Vagina (tissue), 2 donors: ENCODE measurements at regions not wholly inside any gene's neighbourhood (a gene's known extent, or its start where the extent isn't known, plus 50 kb on each side); places are given as distances from the start of the nearest gene placed in this dataset.

Experiments used
- DNase-seq, 2 donors: peaks; one replicate each; pipeline ENCODE4 v3.0.0-alpha.2; 2017; ENCODE audit errors: extremely low spot score in 2 of 2
- H3K27ac ChIP-seq: fragments of 200-600 bp; sonication (generic); one replicate; pipeline ENCODE4 v1.5.1; 2019
- H3K27me3 ChIP-seq: fragments of 200-600 bp; sonication (generic); one replicate; pipeline ENCODE4 v1.5.1; 2019
- H3K36me3 ChIP-seq, 2 donors: fragments of 200-600 bp; sonication (generic); one replicate each; pipeline ENCODE4 v1.5.1; 2017 to 2019
- H3K4me1 ChIP-seq: fragments of 200-600 bp; sonication (generic); one replicate; pipeline ENCODE4 v1.5.1; 2019
- H3K4me3 ChIP-seq, 2 donors: fragments of 200-600 bp; sonication (generic); 1 replicate in 1 of 2; 2 replicates in 1 of 2; pipeline ENCODE4 v1.5.1; 2016 to 2019
- H3K9me3 ChIP-seq: fragments of 200-600 bp; sonication (generic); one replicate; pipeline ENCODE4 v1.5.1; 2019
- CTCF ChIP-seq, 3 experiments: fragments of 450-650 bp in 2 of 3; fragments of 200-600 bp in 1 of 3; sonication (generic) in 1 of 3; IDR thresholded peaks; one replicate each; pipeline ENCODE4 v1.5.1; 2017 to 2019; ENCODE audit warnings: antibody characterized with exemption in 3 of 3, mild to moderate bottlenecking in 2 of 3, moderate library complexity in 2 of 3
- POLR2A ChIP-seq, 2 donors: fragments of 450-650 bp; IDR thresholded peaks; one replicate each; pipeline ENCODE4 v1.6.1; 2017; ENCODE audit warnings: antibody characterized with exemption in 2 of 2, mild to moderate bottlenecking in 2 of 2, moderate library complexity in 2 of 2
- POLR2AphosphoS5 ChIP-seq, 2 donors: sonication (generic); formaldehyde crosslinking; IDR thresholded peaks; one replicate each; pipeline ENCODE4 v1.9.0; 2017; ENCODE audit warnings: antibody characterized with exemption in 2 of 2, mild to moderate bottlenecking in 2 of 2, low read depth in 1 of 2; ENCODE audit not compliant: insufficient read depth in 1 of 2
- intact Hi-C: fragments of 100-400 bp; cut with DNase I; formaldehyde crosslinking; loops from one replicate; pipeline ENCODE4 v1.15.1; 2023

DNA sequence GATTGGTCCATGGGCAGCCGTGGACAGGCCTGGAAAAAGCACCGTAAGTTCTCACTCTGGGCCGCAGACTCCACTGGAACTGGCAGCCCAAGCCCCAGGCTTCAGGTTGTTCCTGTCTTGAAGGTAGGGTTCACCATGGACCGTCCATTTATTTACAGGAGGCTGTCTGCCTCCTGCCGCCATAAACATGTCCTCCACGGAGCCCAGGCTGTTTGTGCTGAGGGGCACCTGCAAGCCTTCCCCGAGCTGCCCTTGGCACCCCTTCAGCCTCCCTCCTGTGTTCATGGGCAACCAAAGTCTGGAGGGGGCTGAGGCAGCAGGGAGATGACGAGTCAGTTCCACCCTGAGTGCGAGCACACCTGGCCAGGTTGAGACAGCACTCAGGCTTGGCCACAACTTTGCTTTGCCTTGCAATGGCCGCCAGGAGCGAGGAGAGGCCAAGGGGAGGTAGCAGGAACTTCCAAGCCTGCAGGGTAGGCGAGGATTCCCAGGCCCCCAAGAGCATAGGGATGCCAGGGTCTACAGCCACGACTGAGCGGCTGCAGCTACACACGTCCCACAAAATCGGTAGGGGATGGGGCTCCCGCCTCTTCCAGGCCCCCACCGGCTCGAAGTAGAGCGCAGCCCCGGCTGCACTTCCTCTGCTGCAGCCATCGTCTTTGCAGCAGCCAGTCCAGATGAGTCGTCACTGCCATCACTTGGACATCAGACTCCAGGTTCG is 1625.6 kb upstream of the ACO1 start:
- Histone ChIP-seq H3K9me3 (no peaks in the 10 kb centered on the region), H3K27me3 (no peaks in the 10 kb centered on the region), H3K4me1 (no peaks in the 10 kb centered on the region), H3K27ac (no peak overlapping the region), H3K4me3 (no peak overlapping the region), H3K36me3 (no peaks in the 10 kb centered on the region)
- no peak for DNase-seq
- intact Hi-C loops = no loop called here
- TF ChIP-seq CTCF (IDR thresholded peaks at IDR 0.05) (no peak), POLR2A (IDR thresholded peaks at IDR 0.05) (no peak), POLR2AphosphoS5 (IDR thresholded peaks at IDR 0.05; ENCODE audit: insufficient read depth in 1 of 2, low read depth in 1 of 2) (no peak)

GRCh38 chr9:30765318-30765717 is 1619.1 kb upstream of the ACO1 start:
- Histone ChIP-seq H3K36me3 (no peaks in the 10 kb centered on the region), H3K4me3 (no peak overlapping the region), H3K27me3 (no peaks in the 10 kb centered on the region), H3K4me1 (no peaks in the 10 kb centered on the region), H3K9me3 (no peaks in the 10 kb centered on the region), H3K27ac (no peak overlapping the region)
- intact Hi-C loops = no loop called here
- no peak for DNase-seq
- no peak for TF ChIP-seq POLR2AphosphoS5 (IDR thresholded peaks at IDR 0.05; ENCODE audit: insufficient read depth in 1 of 2, low read depth in 1 of 2)
- no peak for TF ChIP-seq POLR2A (IDR thresholded peaks at IDR 0.05)
- no peak for TF ChIP-seq CTCF (IDR thresholded peaks at IDR 0.05)

DNA sequence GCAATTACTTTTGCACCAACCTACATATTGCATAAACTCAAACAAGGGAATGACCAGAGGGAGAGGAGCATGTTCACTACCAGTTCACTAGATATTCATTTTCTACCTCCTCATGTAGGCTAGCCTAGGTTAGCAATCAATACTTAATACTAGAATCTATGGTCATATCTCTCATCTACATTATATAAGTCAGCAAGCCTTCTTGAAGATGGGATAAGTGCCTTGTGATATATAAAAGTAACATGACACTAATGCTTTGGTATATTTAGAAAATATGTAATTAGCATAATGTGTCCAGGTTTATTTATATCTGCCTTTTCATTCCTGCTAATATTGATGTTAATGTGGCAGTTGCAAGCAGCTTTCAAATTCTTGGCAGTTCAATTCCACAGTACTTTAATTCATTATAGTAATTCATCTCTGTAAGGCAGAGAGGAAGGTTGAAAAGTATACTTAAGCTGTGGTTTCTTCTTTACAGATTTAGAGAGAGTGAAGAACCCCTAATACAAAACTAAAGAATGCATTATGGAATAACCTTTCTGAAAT is 1613.2 kb upstream of the ACO1 start:
- no peak for TF ChIP-seq POLR2AphosphoS5 (IDR thresholded peaks at IDR 0.05; ENCODE audit: insufficient read depth in 1 of 2, low read depth in 1 of 2)
- TF ChIP-seq CTCF (IDR thresholded peaks at IDR 0.05) = no peak
- no peak for TF ChIP-seq POLR2A (IDR thresholded peaks at IDR 0.05)
- no peaks in the 10 kb centered on the region for H3K4me1 ChIP-seq
- no peak for DNase-seq
- H3K27ac ChIP-seq = no peak overlapping the region
- no peak overlapping the region for H3K4me3 ChIP-seq
- H3K36me3 ChIP-seq = no peaks in the 10 kb centered on the region
- no peaks in the 10 kb centered on the region for H3K27me3 ChIP-seq
- intact Hi-C loops = no loop called here
- H3K9me3 ChIP-seq = no peaks in the 10 kb centered on the region

DNA sequence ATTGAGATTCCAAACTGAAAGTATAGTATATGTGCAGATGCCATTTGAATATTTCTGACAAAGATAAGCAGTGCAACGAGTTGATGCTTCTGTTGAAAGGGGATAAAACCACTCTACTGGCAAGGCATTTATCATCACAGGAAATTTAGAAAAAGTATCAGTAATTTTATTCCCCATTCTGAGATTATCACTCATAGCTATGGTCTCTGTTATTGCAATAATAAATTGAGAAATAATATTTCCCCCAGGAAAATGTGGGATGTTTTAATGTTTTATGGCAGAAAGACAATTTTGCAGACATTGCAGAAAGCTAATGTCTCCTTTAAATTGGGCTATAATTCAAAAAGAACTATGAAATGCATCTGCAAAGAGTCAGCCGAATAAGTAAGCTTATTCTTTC is 1612.7 kb upstream of the ACO1 start:
- intact Hi-C loops = no loop called here
- Histone ChIP-seq H3K4me3 (no peak overlapping the region), H3K36me3 (no peaks in the 10 kb centered on the region), H3K9me3 (no peaks in the 10 kb centered on the region), H3K4me1 (no peaks in the 10 kb centered on the region), H3K27me3 (no peaks in the 10 kb centered on the region), H3K27ac (no peak overlapping the region)
- no peak for DNase-seq
- TF ChIP-seq CTCF (IDR thresholded peaks at IDR 0.05) (no peak), POLR2A (IDR thresholded peaks at IDR 0.05) (no peak), POLR2AphosphoS5 (IDR thresholded peaks at IDR 0.05; ENCODE audit: insufficient read depth in 1 of 2, low read depth in 1 of 2) (no peak)

GRCh38 chr9:30773427-30773826 is 1611.0 kb upstream of the ACO1 start:
- H3K9me3 ChIP-seq = no peaks in the 10 kb centered on the region
- no peak overlapping the region for H3K4me3 ChIP-seq
- H3K27me3 ChIP-seq = no peaks in the 10 kb centered on the region
- H3K4me1 ChIP-seq = no peaks in the 10 kb centered on the region
- no peaks in the 10 kb centered on the region for H3K36me3 ChIP-seq
- TF ChIP-seq POLR2AphosphoS5 (IDR thresholded peaks at IDR 0.05; ENCODE audit: insufficient read depth in 1 of 2, low read depth in 1 of 2) (no peak), CTCF (IDR thresholded peaks at IDR 0.05) (no peak), POLR2A (IDR thresholded peaks at IDR 0.05) (no peak)
- intact Hi-C loops = no loop called here
- no peak overlapping the region for H3K27ac ChIP-seq
- no peak for DNase-seq
